ENCODE measurements at regions not wholly inside any gene's neighbourhood (a gene's known extent, or its start where the extent isn't known, plus 50 kb on each side); places are given as distances from the start of the nearest gene placed in this dataset.

DNA sequence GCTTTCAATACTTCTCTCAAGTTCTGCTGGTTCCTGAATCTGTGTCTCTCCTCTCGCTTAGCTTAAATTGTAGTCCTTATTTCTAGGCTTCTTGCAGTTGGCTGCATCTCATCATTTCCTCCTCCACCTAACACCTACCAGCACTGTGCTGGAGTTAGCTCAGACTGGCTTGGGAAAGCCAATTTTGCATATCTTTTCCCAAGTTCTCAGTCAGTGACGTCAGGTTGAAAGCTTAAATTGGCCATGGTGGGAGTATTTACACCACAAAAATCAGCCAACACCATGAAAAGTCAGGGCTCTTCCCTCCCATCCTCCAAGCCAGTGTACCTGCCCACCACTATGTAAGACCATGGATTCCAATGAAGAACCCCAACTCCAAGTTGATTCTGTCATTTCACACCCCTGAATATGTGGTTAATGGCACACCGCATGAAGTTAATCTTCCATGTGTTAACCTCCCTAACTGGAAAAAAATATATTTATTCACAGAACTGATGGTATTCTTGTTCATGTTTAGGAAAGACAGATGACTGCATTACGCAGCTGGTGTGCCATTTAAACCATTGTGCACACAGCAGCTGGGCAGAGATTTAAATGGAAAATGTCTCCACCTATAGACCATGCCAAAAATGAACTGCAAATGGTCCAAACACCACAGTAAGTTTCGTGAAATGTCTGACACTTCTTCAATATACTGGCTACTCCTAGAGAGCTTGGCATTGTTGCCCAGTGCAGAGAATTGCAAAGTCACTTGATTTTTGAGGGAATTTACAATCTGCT is 274.1 kb upstream of the MAP3K7 start:
- ChIA-PET CTCF (no interaction called here), POLR2A (no interaction called here)
- Mint-ChIP-seq H3K9me3 (no peaks in the 10 kb centered on the region), H3K4me1 (peaks cover 4% of the 10 kb centered on the region), H3K27ac (no peak overlapping the region), H3K27me3 (peaks cover 10% of the 10 kb centered on the region), H3K36me3 (ENCODE audit: low read depth) (no peaks in the 10 kb centered on the region), H3K4me3 (no peak overlapping the region)
- no peak for DNase-seq

DNA sequence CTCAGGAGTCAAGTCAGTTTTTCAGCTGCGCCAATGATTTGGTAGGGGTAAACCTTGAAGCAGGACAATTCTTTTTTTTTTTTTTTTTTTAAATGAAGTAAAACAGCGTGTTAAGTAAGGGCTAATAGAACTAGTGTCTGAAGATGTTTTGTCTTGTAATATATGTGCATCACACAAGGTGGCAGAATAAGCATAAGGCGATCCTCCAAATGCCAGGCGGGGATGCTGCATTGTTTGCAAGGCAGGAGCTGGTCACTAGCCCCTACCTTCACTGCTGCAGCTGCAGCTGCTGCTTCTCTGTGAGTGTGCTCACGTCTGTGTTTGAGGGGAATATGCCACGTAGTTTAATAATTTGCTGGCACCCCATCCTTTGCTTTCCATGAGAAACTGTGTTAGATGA is 272.7 kb upstream of the MAP3K7 start:
- no peak for DNase-seq
- H3K27ac Mint-ChIP-seq = no peak overlapping the region
- peaks cover 4% of the 10 kb centered on the region for H3K4me1 Mint-ChIP-seq
- CTCF ChIA-PET = interaction anchor here (1.0 kb wide), 1 partner anchor 9 kb away, joined by 3 read pairs; no protein-coding TSS in a partner anchor
- H3K9me3 Mint-ChIP-seq = no peaks in the 10 kb centered on the region
- peaks cover 12% of the 10 kb centered on the region for H3K27me3 Mint-ChIP-seq
- no peak overlapping the region for H3K4me3 Mint-ChIP-seq
- POLR2A ChIA-PET = no interaction called here
- no peaks in the 10 kb centered on the region for H3K36me3 Mint-ChIP-seq (ENCODE audit: low read depth)

DNA sequence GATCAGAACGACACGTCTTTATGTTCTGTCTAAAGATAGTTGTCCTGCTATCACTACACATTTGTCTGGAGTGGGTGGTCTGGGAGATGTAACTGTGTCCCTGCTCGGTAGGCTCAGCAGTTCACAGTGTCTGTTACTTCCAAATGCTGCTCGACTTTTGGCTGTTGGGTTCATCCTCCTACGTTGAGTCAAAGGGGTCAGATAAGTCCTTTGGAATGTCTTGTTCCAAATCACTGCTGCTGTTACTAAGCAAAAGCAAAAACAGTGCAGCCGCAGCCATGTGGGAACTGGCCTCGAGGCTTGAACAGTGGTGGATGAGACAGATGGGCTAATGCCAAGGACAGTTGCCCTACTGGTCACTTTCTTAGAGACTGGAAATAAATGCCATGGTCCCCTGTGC is 272.2 kb upstream of the MAP3K7 start:
- no peak for DNase-seq
- POLR2A ChIA-PET = no interaction called here
- Mint-ChIP-seq H3K9me3 (no peaks in the 10 kb centered on the region), H3K4me3 (no peak overlapping the region), H3K36me3 (ENCODE audit: low read depth) (no peaks in the 10 kb centered on the region), H3K4me1 (peaks cover 4% of the 10 kb centered on the region), H3K27me3 (peaks cover 12% of the 10 kb centered on the region), H3K27ac (no peak overlapping the region)
- CTCF ChIA-PET = interaction anchor here (1.0 kb wide), 1 partner anchor 8 kb away, joined by 3 read pairs; no protein-coding TSS in a partner anchor

DNA sequence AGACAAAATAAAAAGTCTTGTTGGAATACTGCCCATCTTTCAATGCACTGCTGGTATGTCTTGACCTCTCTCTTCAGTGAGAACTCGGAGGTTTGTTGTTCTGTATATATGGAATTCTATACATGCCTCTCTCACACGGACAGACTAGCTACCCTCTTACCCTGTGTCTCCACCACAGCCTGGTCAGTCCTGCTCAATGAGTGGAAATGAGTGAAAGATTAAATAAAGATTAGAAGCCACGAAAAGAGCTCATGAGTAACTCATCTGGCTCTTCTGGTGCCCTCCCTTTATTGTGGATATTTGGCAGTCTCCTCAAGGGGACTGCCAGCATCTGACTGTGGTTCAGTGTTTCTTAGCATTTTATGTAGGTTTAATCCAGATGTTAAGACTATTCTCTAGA is 262.8 kb upstream of the MAP3K7 start:
- DNase-seq = no peak
- H3K9me3 Mint-ChIP-seq = no peaks in the 10 kb centered on the region
- no peak overlapping the region for H3K27ac Mint-ChIP-seq
- no peak overlapping the region for H3K4me3 Mint-ChIP-seq
- ChIA-PET POLR2A (no interaction called here), CTCF (interaction anchor here (0.7 kb wide), 1 partner anchor 28 kb away, joined by 3 read pairs; no protein-coding TSS in a partner anchor)
- H3K36me3 Mint-ChIP-seq (ENCODE audit: low read depth) = no peaks in the 10 kb centered on the region
- H3K27me3 Mint-ChIP-seq = peaks cover 22% of the 10 kb centered on the region
- no peaks in the 10 kb centered on the region for H3K4me1 Mint-ChIP-seq

DNA sequence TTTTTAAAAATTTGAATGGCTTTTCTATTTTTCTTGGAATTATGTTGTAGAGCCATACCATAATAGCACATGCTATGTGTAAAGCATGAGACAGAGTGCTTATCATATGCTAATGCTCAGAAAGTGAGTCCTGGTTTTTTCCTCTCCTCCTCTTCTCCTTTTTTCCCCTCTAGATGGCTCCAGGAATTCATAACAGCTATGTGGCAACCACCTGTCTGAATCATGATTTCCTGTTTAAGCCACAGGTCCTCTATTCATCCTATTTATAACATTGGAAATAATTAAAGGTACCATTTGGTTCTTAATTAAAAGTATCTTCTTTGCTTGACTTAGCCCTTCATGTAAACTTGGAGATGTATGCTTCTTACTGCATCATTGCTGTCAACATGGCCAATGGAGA is 260.0 kb upstream of the MAP3K7 start:
- no peaks in the 10 kb centered on the region for H3K9me3 Mint-ChIP-seq
- no peaks in the 10 kb centered on the region for H3K4me1 Mint-ChIP-seq
- no peak for DNase-seq
- H3K36me3 Mint-ChIP-seq (ENCODE audit: low read depth) = no peaks in the 10 kb centered on the region
- peaks cover 20% of the 10 kb centered on the region for H3K27me3 Mint-ChIP-seq
- CTCF ChIA-PET = no interaction called here
- H3K4me3 Mint-ChIP-seq = no peak overlapping the region
- POLR2A ChIA-PET = no interaction called here
- H3K27ac Mint-ChIP-seq = no peak overlapping the region

DNA sequence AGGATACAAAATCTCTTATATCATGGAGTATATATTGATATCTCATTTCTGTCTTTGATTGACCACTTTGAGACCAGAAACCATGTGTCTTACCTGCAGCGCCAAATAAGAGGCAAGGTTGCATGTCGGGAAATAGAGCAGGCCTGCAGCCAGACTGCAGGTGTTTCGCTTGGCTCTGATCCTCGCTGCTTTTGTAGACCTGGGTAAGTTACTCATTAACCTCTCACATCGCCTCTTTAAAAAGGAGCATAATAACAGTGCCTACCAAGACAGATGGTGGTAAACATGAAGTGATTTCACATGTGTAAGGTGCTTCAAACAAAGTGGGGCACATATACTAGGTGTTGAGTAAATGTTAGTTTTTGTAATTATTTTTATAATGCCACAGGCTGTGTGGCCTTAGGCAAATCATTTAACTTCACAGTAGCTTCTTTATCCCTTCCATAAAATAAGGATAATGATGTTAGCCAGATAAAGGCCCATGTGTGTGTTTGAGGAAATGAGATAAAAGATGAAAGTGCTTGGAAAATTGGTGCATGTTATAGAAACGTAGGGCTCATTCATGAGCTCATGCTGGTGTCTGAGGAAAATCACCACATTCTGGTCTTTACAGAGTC is 248.8 kb upstream of the MAP3K7 start:
- ChIA-PET POLR2A (no interaction called here), CTCF (no interaction called here)
- no peaks in the 10 kb centered on the region for H3K4me1 Mint-ChIP-seq
- peaks cover 12% of the 10 kb centered on the region for H3K27me3 Mint-ChIP-seq
- no peak overlapping the region for H3K4me3 Mint-ChIP-seq
- DNase-seq = no peak
- H3K36me3 Mint-ChIP-seq (ENCODE audit: low read depth) = no peaks in the 10 kb centered on the region
- no peak overlapping the region for H3K27ac Mint-ChIP-seq
- H3K9me3 Mint-ChIP-seq = no peaks in the 10 kb centered on the region

DNA sequence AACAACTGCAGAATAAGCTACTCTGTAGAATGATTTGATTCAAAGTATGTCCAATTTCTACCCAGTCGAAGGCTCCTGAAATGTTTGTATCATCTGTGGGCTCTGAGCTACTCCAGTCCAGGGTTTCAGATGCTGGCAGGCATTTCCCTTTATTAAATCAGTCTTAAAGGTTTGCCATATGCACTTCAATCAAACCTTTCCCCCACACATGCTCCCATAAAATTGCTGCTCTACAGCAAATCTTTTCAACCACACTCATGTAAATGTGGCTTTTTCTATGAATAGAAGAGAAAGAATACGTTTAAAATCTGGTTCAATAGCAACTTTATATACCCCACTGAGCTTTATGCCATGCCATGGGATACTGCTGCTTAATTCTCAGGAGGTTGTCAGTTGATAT is 242.4 kb upstream of the MAP3K7 start:
- no peak for DNase-seq
- Mint-ChIP-seq H3K4me1 (no peaks in the 10 kb centered on the region), H3K4me3 (no peak overlapping the region), H3K27me3 (peaks cover 2% of the 10 kb centered on the region), H3K9me3 (no peaks in the 10 kb centered on the region), H3K36me3 (ENCODE audit: low read depth) (no peaks in the 10 kb centered on the region), H3K27ac (no peak overlapping the region)
- POLR2A ChIA-PET = no interaction called here
- CTCF ChIA-PET = interaction anchor here (2.2 kb wide), 1 partner anchor 9 kb away, joined by 6 read pairs; no protein-coding TSS in a partner anchor

DNA sequence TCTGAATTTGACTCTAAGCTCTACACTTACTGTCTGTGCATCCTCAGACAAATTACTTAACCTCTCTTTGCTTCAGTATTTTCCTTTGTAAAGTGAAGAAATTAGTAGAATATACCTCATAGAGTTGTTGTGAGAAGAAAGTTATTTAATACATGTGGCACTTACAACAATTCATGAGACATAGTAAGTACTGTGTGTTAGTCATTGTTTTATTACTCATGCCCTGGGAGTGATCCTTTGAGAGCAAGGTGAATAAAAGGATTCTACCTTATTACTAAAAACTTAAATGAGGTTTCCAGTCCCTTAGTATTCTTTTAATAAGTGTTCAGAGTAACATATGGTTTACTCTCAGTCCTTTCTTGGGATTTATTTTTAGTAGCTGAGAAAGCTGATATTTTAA is 233.6 kb upstream of the MAP3K7 start:
- Mint-ChIP-seq H3K36me3 (ENCODE audit: low read depth) (no peaks in the 10 kb centered on the region), H3K27me3 (peaks cover 7% of the 10 kb centered on the region), H3K4me1 (no peaks in the 10 kb centered on the region), H3K9me3 (no peaks in the 10 kb centered on the region), H3K27ac (no peak overlapping the region), H3K4me3 (no peak overlapping the region)
- POLR2A ChIA-PET = no interaction called here
- no peak for DNase-seq
- CTCF ChIA-PET = interaction anchor here (2.4 kb wide), 1 partner anchor 10 kb away, joined by 6 read pairs; no protein-coding TSS in a partner anchor

DNA sequence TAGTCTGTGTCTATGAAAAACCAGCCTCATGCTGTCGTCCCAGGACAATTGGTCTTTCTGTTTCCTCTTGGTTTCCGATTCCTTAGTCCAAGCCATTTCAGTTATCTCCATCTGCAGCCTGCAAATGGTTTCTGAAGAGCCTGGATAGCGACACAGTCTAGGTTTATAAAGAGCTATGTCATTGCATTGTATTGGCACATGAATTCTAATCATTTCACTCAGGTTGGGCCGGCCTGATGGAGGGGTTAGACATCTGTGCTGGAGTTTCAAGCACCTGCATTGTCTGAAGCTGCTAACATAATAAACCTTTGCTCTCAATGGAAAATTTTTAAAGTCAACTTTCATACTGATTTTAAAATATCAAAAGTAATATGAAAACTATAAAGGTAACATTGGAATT is 232.6 kb upstream of the MAP3K7 start:
- H3K27ac Mint-ChIP-seq = no peak overlapping the region
- no peak for DNase-seq
- H3K4me3 Mint-ChIP-seq = no peak overlapping the region
- no peaks in the 10 kb centered on the region for H3K9me3 Mint-ChIP-seq
- H3K36me3 Mint-ChIP-seq (ENCODE audit: low read depth) = no peaks in the 10 kb centered on the region
- ChIA-PET POLR2A (no interaction called here), CTCF (interaction anchor here (0.6 to 2.4 kb wide), 3 partner anchors 11 to 1595 kb away, joined by 3 to 6 read pairs (median 3); no protein-coding TSS in a partner anchor)
- H3K27me3 Mint-ChIP-seq = peaks cover 7% of the 10 kb centered on the region
- no peaks in the 10 kb centered on the region for H3K4me1 Mint-ChIP-seq

DNA sequence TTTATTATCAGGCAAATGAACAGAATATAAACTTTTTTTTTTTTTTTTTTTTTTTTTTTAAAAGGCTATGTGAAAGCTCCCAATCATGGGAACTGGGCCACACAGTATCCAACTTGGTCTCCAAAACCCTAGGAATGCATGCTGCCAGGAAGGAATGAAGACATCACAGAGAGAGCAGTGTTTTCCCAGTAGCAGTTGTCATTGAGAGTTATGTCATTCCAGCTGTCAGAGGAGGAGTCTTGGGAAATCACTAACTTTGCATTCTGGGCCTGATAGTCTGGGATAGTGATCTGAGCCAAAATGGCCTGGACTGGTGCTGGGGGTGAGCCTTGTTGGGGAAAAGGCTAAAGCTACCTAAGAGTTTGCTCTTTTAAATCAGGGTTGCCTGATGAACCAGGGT is 231.3 kb upstream of the MAP3K7 start:
- Mint-ChIP-seq H3K9me3 (no peaks in the 10 kb centered on the region), H3K27ac (no peak overlapping the region), H3K4me3 (no peak overlapping the region), H3K36me3 (ENCODE audit: low read depth) (no peaks in the 10 kb centered on the region), H3K4me1 (no peaks in the 10 kb centered on the region), H3K27me3 (peaks cover 5% of the 10 kb centered on the region)
- DNase-seq = no peak
- CTCF ChIA-PET = interaction anchor here (0.6 kb wide), 1 partner anchor 660 kb away, joined by 3 read pairs; no protein-coding TSS in a partner anchor
- POLR2A ChIA-PET = no interaction called here

DNA sequence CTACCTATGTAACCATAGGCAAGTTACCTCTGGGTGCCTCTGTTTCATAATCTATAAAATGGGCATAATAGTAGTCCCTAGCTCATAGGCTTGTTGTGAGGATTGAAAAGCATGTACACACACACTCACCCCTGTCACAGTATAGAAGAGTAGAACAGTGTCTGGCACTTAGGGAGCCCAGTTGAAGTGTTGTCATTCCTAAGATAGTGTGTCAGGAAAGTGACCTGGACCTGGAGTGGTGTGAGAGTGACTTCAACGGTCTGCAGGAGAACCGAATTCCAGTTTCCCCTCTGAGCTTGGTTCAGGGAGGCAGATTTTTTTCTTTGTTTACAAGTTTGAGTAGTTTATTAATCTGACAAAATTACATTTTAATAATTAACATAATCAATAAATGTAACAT is 229.9 kb upstream of the MAP3K7 start:
- Mint-ChIP-seq H3K27ac (no peak overlapping the region), H3K4me3 (no peak overlapping the region), H3K4me1 (no peaks in the 10 kb centered on the region), H3K9me3 (no peaks in the 10 kb centered on the region), H3K36me3 (ENCODE audit: low read depth) (no peaks in the 10 kb centered on the region), H3K27me3 (peaks cover 5% of the 10 kb centered on the region)
- CTCF ChIA-PET = no interaction called here
- POLR2A ChIA-PET = no interaction called here
- DNase-seq = no peak

DNA sequence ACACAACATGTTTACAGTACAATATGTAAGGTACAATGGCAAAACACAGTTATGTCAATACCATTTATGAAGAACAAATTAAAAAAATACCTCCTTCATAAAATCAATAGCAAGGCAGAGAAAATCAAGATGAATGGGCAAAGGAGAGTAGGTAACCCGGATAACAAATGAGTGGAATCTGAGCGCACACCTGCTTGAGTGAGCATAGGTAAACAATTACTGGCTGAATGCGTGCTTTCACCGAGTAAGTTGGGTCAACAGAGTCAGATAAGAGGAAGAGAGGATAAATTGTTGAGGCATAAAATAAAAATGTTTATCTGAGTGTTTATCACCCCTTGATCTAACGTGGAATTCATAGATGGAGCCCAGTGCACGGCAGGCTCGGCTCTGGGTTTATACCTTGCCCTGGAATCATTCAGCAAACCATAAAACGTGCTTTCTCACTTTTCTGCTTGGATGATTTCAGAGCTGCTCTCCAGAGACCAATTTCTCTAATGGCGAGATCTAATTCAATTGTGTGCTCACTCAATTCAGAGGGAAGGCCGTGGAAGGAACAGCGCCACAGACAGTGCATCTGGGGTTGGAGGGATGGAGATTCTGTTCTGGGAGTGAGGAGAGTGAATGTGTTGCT is 224.8 kb upstream of the MAP3K7 start:
- Mint-ChIP-seq H3K27ac (no peak overlapping the region), H3K4me1 (no peaks in the 10 kb centered on the region), H3K36me3 (ENCODE audit: low read depth) (no peaks in the 10 kb centered on the region), H3K27me3 (peaks cover 4% of the 10 kb centered on the region), H3K9me3 (no peaks in the 10 kb centered on the region), H3K4me3 (no peak overlapping the region)
- POLR2A ChIA-PET = no interaction called here
- no peak for DNase-seq
- CTCF ChIA-PET = no interaction called here

DNA sequence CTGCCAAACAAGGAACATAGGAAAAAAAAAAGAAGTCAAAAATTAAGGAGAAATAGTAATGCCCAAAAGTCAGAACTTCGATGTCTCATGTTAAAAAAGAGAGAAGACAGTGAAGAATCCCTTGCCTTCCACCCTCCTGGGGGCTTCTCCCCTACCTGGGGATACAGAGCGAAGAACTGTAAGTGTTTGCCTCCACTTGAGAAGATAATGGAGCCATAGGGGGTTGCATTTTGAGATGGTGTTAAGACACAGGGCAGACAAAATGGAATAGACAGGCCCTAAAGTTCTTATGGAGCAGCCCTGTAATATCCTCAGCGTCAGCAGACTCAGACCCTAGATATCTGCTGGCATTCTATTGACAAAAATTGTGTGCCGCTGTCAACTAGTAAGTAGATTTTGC is 222.2 kb upstream of the MAP3K7 start:
- H3K36me3 Mint-ChIP-seq (ENCODE audit: low read depth) = no peaks in the 10 kb centered on the region
- no peak for DNase-seq
- no peaks in the 10 kb centered on the region for H3K4me1 Mint-ChIP-seq
- peaks cover 2% of the 10 kb centered on the region for H3K27me3 Mint-ChIP-seq
- ChIA-PET CTCF (no interaction called here), POLR2A (no interaction called here)
- H3K9me3 Mint-ChIP-seq = no peaks in the 10 kb centered on the region
- no peak overlapping the region for H3K27ac Mint-ChIP-seq
- H3K4me3 Mint-ChIP-seq = no peak overlapping the region
